Hematopoietic multipotent progenitor cell treated with erythropoietin and hydrocortisone succinate and interleukin-3 and kit ligand, for 17 days (in vitro differentiated cells): ENCODE measurements at regions not wholly inside any gene's neighbourhood (a gene's known extent, or its start where the extent isn't known, plus 50 kb on each side); places are given as distances from the start of the nearest gene placed in this dataset.

ENCODE experiments used
- DNase-seq: peaks from one replicate; pipeline ENCODE4 v3.0.0-alpha.2; 2015; ENCODE audit warnings: low spot score

- DNase-seq = no peak
These were observed 175.4 kb upstream of the IGSF21 start for GRCh38 chr1:17932164-17932563.

GRCh38 chr1:17933501-17933900 lies 174.1 kb upstream of the IGSF21 start:
- DNase-seq = no peak

GRCh38 chr1:17933971-17934370 lies 173.6 kb upstream of the IGSF21 start:
- DNase-seq = no peak

GRCh38 chr1:17935230-17935629 lies 172.4 kb upstream of the IGSF21 start:
- no peak for DNase-seq

- no peak for DNase-seq
These were observed 166.0 kb upstream of the IGSF21 start for GRCh38 chr1:17941431-17942189.

GRCh38 chr1:17943506-17943905 lies 164.1 kb upstream of the IGSF21 start:
- DNase-seq = no peak

- DNase-seq = no peak
These were observed 163.0 kb upstream of the IGSF21 start for GRCh38 chr1:17944646-17945045.

GRCh38 chr1:17946434-17946833 lies 161.2 kb upstream of the IGSF21 start:
- DNase-seq = no peak

- DNase-seq = no peak
These were observed 159.0 kb upstream of the IGSF21 start for GRCh38 chr1:17948594-17948993.

- DNase-seq = no peak
These were observed 158.1 kb upstream of the IGSF21 start for GRCh38 chr1:17949511-17949910.

GRCh38 chr1:17950728-17951127 lies 156.9 kb upstream of the IGSF21 start:
- DNase-seq = no peak

GRCh38 chr1:17952506-17952905 lies 155.1 kb upstream of the IGSF21 start:
- no peak for DNase-seq

- DNase-seq = no peak
These were observed 153.7 kb upstream of the IGSF21 start for GRCh38 chr1:17953921-17954320.

- no peak for DNase-seq
These were observed 152.0 kb upstream of the IGSF21 start for GRCh38 chr1:17955302-17956285.

- no peak for DNase-seq
These were observed 149.9 kb upstream of the IGSF21 start for GRCh38 chr1:17957588-17958267.

GRCh38 chr1:17958704-17959103 lies 148.9 kb upstream of the IGSF21 start:
- DNase-seq = no peak

- DNase-seq = no peak
These were observed 144.1 kb upstream of the IGSF21 start for GRCh38 chr1:17963513-17963912.

- DNase-seq = no peak
These were observed 142.0 kb upstream of the IGSF21 start for GRCh38 chr1:17965515-17966100.

- no peak for DNase-seq
These were observed 141.3 kb upstream of the IGSF21 start for GRCh38 chr1:17966341-17966740.

GRCh38 chr1:17967623-17968255 lies 139.9 kb upstream of the IGSF21 start:
- no peak for DNase-seq

- no peak for DNase-seq
These were observed 136.8 kb upstream of the IGSF21 start for GRCh38 chr1:17970757-17971156.

GRCh38 chr1:17973694-17974093 lies 133.9 kb upstream of the IGSF21 start:
- DNase-seq = no peak
